ENCODE measurements at regions not wholly inside any gene's neighbourhood (a gene's known extent, or its start where the extent isn't known, plus 50 kb on each side); places are given as distances from the start of the nearest gene placed in this dataset.

DNA sequence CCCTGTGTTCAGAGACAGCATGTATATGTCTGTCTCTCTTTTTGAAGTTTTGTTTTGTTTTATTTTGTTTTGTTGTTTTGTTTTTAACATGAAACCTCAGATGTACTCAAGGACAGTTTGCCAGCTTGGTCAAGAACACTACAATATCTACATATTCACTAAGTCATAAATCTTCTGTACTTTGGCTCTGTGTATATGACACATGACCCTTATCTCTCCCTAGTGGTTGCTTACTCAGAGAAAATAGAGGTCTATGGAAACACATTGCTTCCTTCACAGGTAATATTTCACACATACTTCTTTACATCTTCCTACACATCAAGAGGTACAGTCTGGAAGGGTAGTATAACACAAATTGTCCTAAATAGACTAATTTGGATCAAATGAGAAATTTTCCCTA, 312.6 kb upstream of the VRK2 start:
- Histone ChIP-seq H3K27me3 (no peaks in the 10 kb centered on the region), H3K27ac (no peak overlapping the region), H3K36me3 (no peaks in the 10 kb centered on the region), H3K4me3 (no peak overlapping the region), H3K4me1 (no peaks in the 10 kb centered on the region), H3K9me3 (no peaks in the 10 kb centered on the region)
- DNase-seq (ENCODE audit: low spot score in 2 of 2): no peak
- intact Hi-C loops (cut with DNase I): no loop called here
- TF ChIP-seq, protein P1, sequence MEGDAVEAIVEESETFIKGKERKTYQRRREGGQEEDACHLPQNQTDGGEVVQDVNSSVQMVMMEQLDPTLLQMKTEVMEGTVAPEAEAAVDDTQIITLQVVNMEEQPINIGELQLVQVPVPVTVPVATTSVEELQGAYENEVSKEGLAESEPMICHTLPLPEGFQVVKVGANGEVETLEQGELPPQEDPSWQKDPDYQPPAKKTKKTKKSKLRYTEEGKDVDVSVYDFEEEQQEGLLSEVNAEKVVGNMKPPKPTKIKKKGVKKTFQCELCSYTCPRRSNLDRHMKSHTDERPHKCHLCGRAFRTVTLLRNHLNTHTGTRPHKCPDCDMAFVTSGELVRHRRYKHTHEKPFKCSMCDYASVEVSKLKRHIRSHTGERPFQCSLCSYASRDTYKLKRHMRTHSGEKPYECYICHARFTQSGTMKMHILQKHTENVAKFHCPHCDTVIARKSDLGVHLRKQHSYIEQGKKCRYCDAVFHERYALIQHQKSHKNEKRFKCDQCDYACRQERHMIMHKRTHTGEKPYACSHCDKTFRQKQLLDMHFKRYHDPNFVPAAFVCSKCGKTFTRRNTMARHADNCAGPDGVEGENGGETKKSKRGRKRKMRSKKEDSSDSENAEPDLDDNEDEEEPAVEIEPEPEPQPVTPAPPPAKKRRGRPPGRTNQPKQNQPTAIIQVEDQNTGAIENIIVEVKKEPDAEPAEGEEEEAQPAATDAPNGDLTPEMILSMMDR (IDR thresholded peaks at IDR 0.05): no peak

- TF ChIP-seq, protein P1 (IDR thresholded peaks at IDR 0.05): no peak
- H3K4me3 ChIP-seq: no peak overlapping the region
These were observed 305.7 kb upstream of the VRK2 start for GRCh38 chr2:57740891-57741290.

GRCh38 chr2:57753636-57754035, 293.0 kb upstream of the VRK2 start:
- Histone ChIP-seq H3K27ac (no peak overlapping the region), H3K27me3 (no peaks in the 10 kb centered on the region), H3K36me3 (no peaks in the 10 kb centered on the region), H3K9me3 (no peaks in the 10 kb centered on the region), H3K4me3 (no peak overlapping the region), H3K4me1 (no peaks in the 10 kb centered on the region)
- no peak for DNase-seq (ENCODE audit: low spot score in 2 of 2)
- intact Hi-C loops (cut with DNase I): no loop called here
- TF ChIP-seq, protein P1 (IDR thresholded peaks at IDR 0.05): no peak

More at GRCh38 chr2:57740891-57741290, 305.7 kb upstream of the VRK2 start:
- H3K4me1 ChIP-seq: no peaks in the 10 kb centered on the region
- intact Hi-C loops (cut with DNase I): no loop called here
- H3K27me3 ChIP-seq: no peaks in the 10 kb centered on the region
- H3K27ac ChIP-seq: no peak overlapping the region
- H3K9me3 ChIP-seq: no peaks in the 10 kb centered on the region
- DNase-seq (ENCODE audit: low spot score in 2 of 2): no peak
- H3K36me3 ChIP-seq: no peaks in the 10 kb centered on the region

DNA sequence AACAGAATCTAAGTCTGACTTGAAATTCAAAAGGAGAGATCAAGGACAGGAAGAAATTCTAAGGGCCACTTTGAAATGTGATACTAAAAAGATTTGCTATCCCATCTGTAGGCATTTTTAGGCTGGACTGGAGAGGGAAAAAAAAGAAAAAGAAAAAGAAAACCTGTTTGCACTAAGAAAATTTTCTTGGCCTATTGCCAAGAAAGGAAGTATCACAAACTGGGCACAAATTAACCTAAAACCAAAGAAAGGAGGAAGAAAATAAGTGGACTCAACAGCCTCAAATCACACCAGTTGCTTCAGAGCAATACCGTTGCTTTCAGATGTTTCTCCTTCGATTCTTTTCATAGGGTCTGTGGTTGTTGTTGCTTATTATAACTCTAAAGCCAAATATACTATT, 287.9 kb upstream of the VRK2 start:
- H3K27ac ChIP-seq: no peak overlapping the region
- intact Hi-C loops (cut with DNase I): no loop called here
- TF ChIP-seq, protein P1 (IDR thresholded peaks at IDR 0.05): no peak
- no peak for DNase-seq (ENCODE audit: low spot score in 2 of 2)
- no peaks in the 10 kb centered on the region for H3K27me3 ChIP-seq
- peaks cover 0 to 7% of the 10 kb centered on the region in 2 donors for H3K4me1 ChIP-seq
- H3K36me3 ChIP-seq: no peaks in the 10 kb centered on the region
- H3K4me3 ChIP-seq: no peak overlapping the region
- no peaks in the 10 kb centered on the region for H3K9me3 ChIP-seq

GRCh38 chr2:57759131-57759530, 287.5 kb upstream of the VRK2 start:
- TF ChIP-seq, protein P1 (IDR thresholded peaks at IDR 0.05): no peak
- intact Hi-C loops (cut with DNase I): no loop called here
- Histone ChIP-seq H3K4me1 (peaks cover 0 to 7% of the 10 kb centered on the region in 2 donors), H3K27ac (no peak overlapping the region), H3K27me3 (no peaks in the 10 kb centered on the region), H3K36me3 (no peaks in the 10 kb centered on the region), H3K9me3 (no peaks in the 10 kb centered on the region), H3K4me3 (peak overlapping the region in 1 of 2 donors; percentile 48)
- DNase-seq (ENCODE audit: low spot score in 2 of 2): no peak

DNA sequence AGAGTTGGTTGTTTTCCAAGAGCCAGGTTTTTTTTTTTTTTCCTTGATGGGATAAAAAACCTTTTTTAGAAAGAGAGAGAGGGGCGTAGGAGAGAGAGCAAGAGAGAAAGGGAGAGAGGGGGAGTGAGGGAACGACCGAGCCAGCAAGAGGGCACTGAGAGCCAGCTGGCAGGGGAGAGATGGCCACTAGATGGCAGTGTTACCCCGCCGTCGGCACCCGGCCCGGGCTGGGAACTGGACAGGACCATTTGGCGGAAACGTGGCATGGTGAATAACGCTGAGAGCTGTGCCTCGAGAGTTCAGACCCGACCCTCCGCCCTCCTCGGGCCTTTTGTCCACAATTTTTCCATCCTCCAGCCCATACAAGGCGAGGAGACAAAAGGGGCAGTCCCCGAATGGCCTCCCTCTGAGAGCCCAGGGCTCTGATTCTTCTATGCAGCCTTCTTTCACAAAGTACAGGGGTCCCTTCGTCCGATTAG, 286.7 kb upstream of the VRK2 start:
- TF ChIP-seq, protein P1 (IDR thresholded peaks at IDR 0.05): peak; percentile 53 to 97 (median 94)
- H3K4me3 ChIP-seq: peak overlapping the region; percentile 29 to 48
- peak in 1 of 2 donors; percentile 85 for DNase-seq (ENCODE audit: low spot score in 2 of 2)
- H3K9me3 ChIP-seq: no peaks in the 10 kb centered on the region
- no peak overlapping the region for H3K27ac ChIP-seq
- intact Hi-C loops (cut with DNase I): no loop called here
- H3K4me1 ChIP-seq: peaks cover 0 to 7% of the 10 kb centered on the region in 2 donors
- no peaks in the 10 kb centered on the region for H3K36me3 ChIP-seq
- no peaks in the 10 kb centered on the region for H3K27me3 ChIP-seq
